HepG2 (cell line): ENCODE measurements at regions not wholly inside any gene's neighbourhood (a gene's known extent, or its start where the extent isn't known, plus 50 kb on each side); places are given as distances from the start of the nearest gene placed in this dataset.

Experiments
- ATAC-seq: fragments of 200-7000 bp; cut with Tn5 transposase; 3 replicates; pipeline ENCODE4 v1.9.1; 2020; ENCODE audit warnings: mild to moderate bottlenecking, moderate library complexity
- BruUV-seq: library from RNA; stranded (reverse); fragments of 400-500 nt; replicated peaks from 2 replicates; lab custom pipeline; 2021; lab: Mats Ljungman, UMichigan
- CTCF ChIA-PET: fragments of 300-600 bp; formaldehyde crosslinking; extraction: SDS; loops from one replicate; lab custom pipeline; 2021; ENCODE audit warnings: low total read pairs, inconsistent platforms, low intra/inter-chr PET ratio; lab: Yijun Ruan, JAX
- POLR2A ChIA-PET: fragments of 350-600 bp; sonication (Branson Sonifier 250); formaldehyde crosslinking; loops from one replicate; lab custom pipeline; 2020; ENCODE audit warnings: antibody characterized with exemption, inconsistent platforms; lab: Yijun Ruan, JAX
- DNase-seq: peaks from one replicate; pipeline ENCODE4 v3.0.0-alpha.2; 2015; ENCODE audit warnings: low spot score
- FAIRE-seq: peaks from 3 replicates; lab custom pipeline; 2011; peaks lifted over from hg19 to GRCh38; lab: Jason Lieb, UNC
- H2AFZ ChIP-seq: one replicate; pipeline ENCODE4 v1.6.1; 2011; ENCODE audit warnings: low read length, inconsistent platforms
- H3K27ac ChIP-seq: fragments of 300-600 bp; 3 replicates; pipeline ENCODE4 v1.8.0; 2011; ENCODE audit warnings: mixed run types, mild to moderate bottlenecking, mixed read lengths, low read length, inconsistent platforms; ENCODE audit not compliant: insufficient read depth; ENCODE audit errors: extremely low read length
- H3K27me3 ChIP-seq, 2 experiments: fragments of 200-600 bp in 1 of 2; 2 replicates in 1 of 2; 3 replicates in 1 of 2; pipeline versions ENCODE4 v1.6.0 to v1.8.0; 2011; ENCODE audit warnings: low read length in 2 of 2, mild to moderate bottlenecking in 2 of 2, moderate library complexity in 2 of 2, inconsistent platforms in 1 of 2; ENCODE audit not compliant: insufficient read depth in 2 of 2, control insufficient read depth in 1 of 2
- H3K36me3 ChIP-seq, 2 experiments: fragments of 200-600 bp in 1 of 2; replicated peaks in 1 of 2; 2 replicates in 1 of 2; 3 replicates in 1 of 2; pipeline versions ENCODE4 v1.5.1 to v1.8.0; 2011; ENCODE audit warnings: low read length in 2 of 2, inconsistent platforms in 1 of 2; ENCODE audit not compliant: insufficient read depth in 2 of 2, control insufficient read depth in 1 of 2
- H3K4me1 ChIP-seq: 2 replicates; pipeline ENCODE4 v1.5.1; 2012; ENCODE audit warnings: low read length, inconsistent platforms; ENCODE audit not compliant: insufficient read depth
- H3K4me2 ChIP-seq: 2 replicates; pipeline ENCODE4 v1.6.0; 2011; ENCODE audit warnings: low read depth, low read length, inconsistent platforms
- H3K4me3 ChIP-seq, 3 experiments: fragments of 200-600 bp in 1 of 3; sonication (generic), shearing (Covaris generic) in 1 of 3; replicated peaks in 1 of 3; 2 replicates each; pipeline ENCODE4 v1.5.1; 2011 to 2016; ENCODE audit warnings: low read length in 3 of 3, inconsistent platforms in 2 of 3, low read depth in 2 of 3, mild to moderate bottlenecking in 2 of 3, control low read depth in 1 of 3, mixed read lengths in 1 of 3; ENCODE audit not compliant: insufficient read depth in 1 of 3
- H3K79me2 ChIP-seq: one replicate; pipeline ENCODE4 v1.6.1; 2011; ENCODE audit warnings: low read length, inconsistent platforms; ENCODE audit not compliant: insufficient read depth
- H3K9ac ChIP-seq: 2 replicates; pipeline ENCODE4 v1.6.0; 2011; ENCODE audit warnings: mild to moderate bottlenecking, low read depth, low read length, inconsistent platforms; ENCODE audit not compliant: insufficient read depth
- H3K9me3 ChIP-seq: 2 replicates; pipeline ENCODE4 v1.5.1; 2012; ENCODE audit warnings: mild to moderate bottlenecking, low read length
- H4K20me1 ChIP-seq: 2 replicates; pipeline ENCODE4 v1.6.0; 2011; ENCODE audit warnings: inconsistent platforms, mild to moderate bottlenecking, low read length, moderate library complexity; ENCODE audit not compliant: insufficient read depth
- ATM ChIP-seq: fragments of 450-650 bp; IDR thresholded peaks from 2 replicates; pipeline ENCODE4 v1.7.1; 2017; ENCODE audit warnings: mild to moderate bottlenecking, borderline replicate concordance
- BRCA1 ChIP-seq: sonication (generic); formaldehyde crosslinking; IDR thresholded peaks from 2 replicates; pipeline ENCODE4 v1.4.0; 2020; ENCODE audit warnings: missing genetic modification reagents
- FOXK2 ChIP-seq: fragments of 450-650 bp; IDR thresholded peaks from 2 replicates; pipeline ENCODE4 v1.6.1; 2016
- MAFF ChIP-seq: IDR thresholded peaks from 2 replicates; pipeline ENCODE4 v1.6.1; 2011; ENCODE audit warnings: low read depth, low read length, improper control_type of control experiment
- MAFK ChIP-seq, 2 experiments: IDR thresholded peaks in 1 of 2; conservative IDR thresholded peaks in 1 of 2; 2 replicates each; pipeline ENCODE4 v1.6.1; 2011; ENCODE audit warnings: improper control_type of control experiment in 2 of 2, low read length in 2 of 2
- MYNN ChIP-seq: sonication (generic); formaldehyde crosslinking; IDR thresholded peaks from 2 replicates; pipeline ENCODE4 v1.4.0; 2020; ENCODE audit warnings: mild to moderate bottlenecking, low read depth, missing genetic modification reagents
- POLR2AphosphoS2 ChIP-seq: IDR thresholded peaks from 2 replicates; pipeline ENCODE4 v1.6.1; 2011; ENCODE audit warnings: low read depth, low read length, improper control_type of control experiment
- SP140L ChIP-seq: sonication (generic); formaldehyde crosslinking; IDR thresholded peaks from 2 replicates; pipeline ENCODE4 v1.4.0; 2020; ENCODE audit warnings: missing genetic modification reagents, borderline replicate concordance
- ZNF235 ChIP-seq: sonication (generic); formaldehyde crosslinking; IDR thresholded peaks from 2 replicates; pipeline ENCODE4 v1.8.1; 2023; ENCODE audit warnings: mild to moderate bottlenecking, missing genetic modification reagents, borderline replicate concordance
- ZNF343 ChIP-seq: sonication (generic); formaldehyde crosslinking; IDR thresholded peaks from 2 replicates; pipeline ENCODE4 v1.4.0; 2020; ENCODE audit warnings: mild to moderate bottlenecking, missing genetic modification reagents
- ZNF546 ChIP-seq: sonication (generic); formaldehyde crosslinking; conservative IDR thresholded peaks from 2 replicates; pipeline ENCODE4 v1.8.1; 2023; ENCODE audit warnings: mild to moderate bottlenecking, missing genetic modification reagents
- in situ Hi-C: cut with HindIII; loops from 2 replicates; pipeline ENCODE4 v1.10.0; 2017; ENCODE audit warnings: low pct_unique_long_range_greater_than_20kb; ENCODE audit not compliant: extremely low pct_ligation_motif_present
- intact Hi-C: fragments of 100-400 bp; cut with micrococcal nuclease; formaldehyde crosslinking; loops from one replicate; pipeline ENCODE4 v1.10.0; 2022; ENCODE audit not compliant: unreplicated experiment
- TF ChIP-seq, protein P1 (sequence below), 2 experiments: fragments of 450-650 bp in 1 of 2; sonication (generic) in 1 of 2; formaldehyde crosslinking in 1 of 2; IDR thresholded peaks; 2 replicates each; pipeline versions ENCODE4 v1.6.1 to v1.8.0; 2016 to 2022; ENCODE audit warnings: antibody characterized with exemption in 1 of 2, mild to moderate bottlenecking in 1 of 2, missing genetic modification reagents in 1 of 2
- TF ChIP-seq, protein P2 (sequence below): sonication (generic); formaldehyde crosslinking; IDR thresholded peaks from 2 replicates; pipeline ENCODE4 v1.9.0; 2021; ENCODE audit warnings: missing genetic modification reagents, borderline replicate concordance

DNA sequence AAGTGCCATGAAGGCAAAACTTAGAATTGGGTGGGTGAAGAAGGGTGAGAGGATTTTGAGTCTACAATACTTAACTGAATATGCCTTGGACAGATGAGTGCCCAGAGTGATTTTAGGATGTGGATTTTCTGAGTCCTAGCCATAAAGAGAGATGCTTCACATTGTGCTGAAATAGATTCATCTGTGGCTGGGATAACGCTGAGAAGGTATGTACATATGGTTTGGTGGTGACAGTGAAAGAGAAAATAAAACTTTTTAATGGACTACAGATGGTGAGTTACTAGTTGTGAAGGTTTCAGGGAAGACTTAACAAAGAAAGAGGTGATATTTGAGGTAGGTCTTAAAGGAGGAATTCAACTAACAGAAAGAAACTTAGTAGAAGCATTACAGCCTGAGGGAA is 265.8 kb downstream of the AKAIN1 start (continued):
- no peak for TF ChIP-seq POLR2AphosphoS2
- TF ChIP-seq BRCA1 (CRISPR knock-in tag): no peak
- TF ChIP-seq ZNF546: no peak
- TF ChIP-seq MYNN (CRISPR knock-in tag): no peak
- TF ChIP-seq ZNF343 (CRISPR knock-in tag): no peak

DNA sequence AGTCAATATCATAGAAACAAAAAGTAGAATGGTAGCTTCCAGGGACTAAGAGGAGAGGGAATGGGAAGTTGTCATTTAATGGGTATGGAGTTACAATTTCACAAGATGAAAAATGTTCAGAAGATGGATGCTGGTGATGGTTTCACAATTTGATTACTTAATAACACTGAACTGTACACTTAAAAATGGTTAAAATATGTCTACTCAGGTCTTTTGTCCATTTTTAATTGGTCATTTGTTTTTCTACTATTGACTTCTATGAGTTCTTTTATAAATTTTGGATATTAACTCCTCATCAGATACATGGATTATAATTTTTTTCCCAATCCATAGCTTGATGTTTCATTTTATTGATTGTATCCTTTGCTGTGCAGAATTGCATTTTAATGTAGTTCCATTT is 275.5 kb downstream of the AKAIN1 start:
- peaks cover 39% of the 10 kb centered on the region for H3K9me3 ChIP-seq
- H3K4me3 ChIP-seq: no peak overlapping the region
- DNase-seq (no peak), ATAC-seq (no peak), FAIRE-seq (no peak)
- H3K4me1 ChIP-seq: no peaks in the 10 kb centered on the region
- POLR2A ChIA-PET: no interaction called here
- no peaks in the 10 kb centered on the region for H3K27me3 ChIP-seq
- CTCF ChIA-PET: no interaction called here
- intact Hi-C loops: no loop called here
- H3K79me2 ChIP-seq: no peaks in the 10 kb centered on the region
- no peaks in the 10 kb centered on the region for H4K20me1 ChIP-seq
- H3K36me3 ChIP-seq: no peaks in the 10 kb centered on the region
- no peak overlapping the region for H2AFZ ChIP-seq
- no peak overlapping the region for H3K27ac ChIP-seq
- BruUV-seq: no TSS peak
- H3K9ac ChIP-seq: no peak overlapping the region
- no peak overlapping the region for H3K4me2 ChIP-seq
- in situ Hi-C loops: loop anchor here (25.0 kb wide), 1 partner anchor 91 kb away; no protein-coding TSS in a partner anchor
- no peak for TF ChIP-seq SP140L (CRISPR knock-in tag)
- TF ChIP-seq MAFF: peak; percentile 17; the same call in 1 of the 2 replicates
- no peak for TF ChIP-seq ZNF235 (CRISPR knock-in tag)
- TF ChIP-seq, protein P1, sequence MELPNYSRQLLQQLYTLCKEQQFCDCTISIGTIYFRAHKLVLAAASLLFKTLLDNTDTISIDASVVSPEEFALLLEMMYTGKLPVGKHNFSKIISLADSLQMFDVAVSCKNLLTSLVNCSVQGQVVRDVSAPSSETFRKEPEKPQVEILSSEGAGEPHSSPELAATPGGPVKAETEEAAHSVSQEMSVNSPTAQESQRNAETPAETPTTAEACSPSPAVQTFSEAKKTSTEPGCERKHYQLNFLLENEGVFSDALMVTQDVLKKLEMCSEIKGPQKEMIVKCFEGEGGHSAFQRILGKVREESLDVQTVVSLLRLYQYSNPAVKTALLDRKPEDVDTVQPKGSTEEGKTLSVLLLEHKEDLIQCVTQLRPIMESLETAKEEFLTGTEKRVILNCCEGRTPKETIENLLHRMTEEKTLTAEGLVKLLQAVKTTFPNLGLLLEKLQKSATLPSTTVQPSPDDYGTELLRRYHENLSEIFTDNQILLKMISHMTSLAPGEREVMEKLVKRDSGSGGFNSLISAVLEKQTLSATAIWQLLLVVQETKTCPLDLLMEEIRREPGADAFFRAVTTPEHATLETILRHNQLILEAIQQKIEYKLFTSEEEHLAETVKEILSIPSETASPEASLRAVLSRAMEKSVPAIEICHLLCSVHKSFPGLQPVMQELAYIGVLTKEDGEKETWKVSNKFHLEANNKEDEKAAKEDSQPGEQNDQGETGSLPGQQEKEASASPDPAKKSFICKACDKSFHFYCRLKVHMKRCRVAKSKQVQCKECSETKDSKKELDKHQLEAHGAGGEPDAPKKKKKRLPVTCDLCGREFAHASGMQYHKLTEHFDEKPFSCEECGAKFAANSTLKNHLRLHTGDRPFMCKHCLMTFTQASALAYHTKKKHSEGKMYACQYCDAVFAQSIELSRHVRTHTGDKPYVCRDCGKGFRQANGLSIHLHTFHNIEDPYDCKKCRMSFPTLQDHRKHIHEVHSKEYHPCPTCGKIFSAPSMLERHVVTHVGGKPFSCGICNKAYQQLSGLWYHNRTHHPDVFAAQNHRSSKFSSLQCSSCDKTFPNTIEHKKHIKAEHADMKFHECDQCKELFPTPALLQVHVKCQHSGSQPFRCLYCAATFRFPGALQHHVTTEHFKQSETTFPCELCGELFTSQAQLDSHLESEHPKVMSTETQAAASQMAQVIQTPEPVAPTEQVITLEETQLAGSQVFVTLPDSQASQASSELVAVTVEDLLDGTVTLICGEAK (IDR thresholded peaks at IDR 0.05): no peak
- TF ChIP-seq, protein P1 (CRISPR knock-in tag; IDR thresholded peaks at IDR 0.05): no peak
- peak in 1 of 2 experiments; percentile 61; a peak in 2 of 4 replicates for TF ChIP-seq MAFK (conservative IDR thresholded peaks at IDR 0.05 in 1 of 2, IDR thresholded peaks at IDR 0.05 in 1 of 2; ENCODE audit: low read length in 2 of 2)
- no peak for TF ChIP-seq FOXK2
- TF ChIP-seq, protein P2, sequence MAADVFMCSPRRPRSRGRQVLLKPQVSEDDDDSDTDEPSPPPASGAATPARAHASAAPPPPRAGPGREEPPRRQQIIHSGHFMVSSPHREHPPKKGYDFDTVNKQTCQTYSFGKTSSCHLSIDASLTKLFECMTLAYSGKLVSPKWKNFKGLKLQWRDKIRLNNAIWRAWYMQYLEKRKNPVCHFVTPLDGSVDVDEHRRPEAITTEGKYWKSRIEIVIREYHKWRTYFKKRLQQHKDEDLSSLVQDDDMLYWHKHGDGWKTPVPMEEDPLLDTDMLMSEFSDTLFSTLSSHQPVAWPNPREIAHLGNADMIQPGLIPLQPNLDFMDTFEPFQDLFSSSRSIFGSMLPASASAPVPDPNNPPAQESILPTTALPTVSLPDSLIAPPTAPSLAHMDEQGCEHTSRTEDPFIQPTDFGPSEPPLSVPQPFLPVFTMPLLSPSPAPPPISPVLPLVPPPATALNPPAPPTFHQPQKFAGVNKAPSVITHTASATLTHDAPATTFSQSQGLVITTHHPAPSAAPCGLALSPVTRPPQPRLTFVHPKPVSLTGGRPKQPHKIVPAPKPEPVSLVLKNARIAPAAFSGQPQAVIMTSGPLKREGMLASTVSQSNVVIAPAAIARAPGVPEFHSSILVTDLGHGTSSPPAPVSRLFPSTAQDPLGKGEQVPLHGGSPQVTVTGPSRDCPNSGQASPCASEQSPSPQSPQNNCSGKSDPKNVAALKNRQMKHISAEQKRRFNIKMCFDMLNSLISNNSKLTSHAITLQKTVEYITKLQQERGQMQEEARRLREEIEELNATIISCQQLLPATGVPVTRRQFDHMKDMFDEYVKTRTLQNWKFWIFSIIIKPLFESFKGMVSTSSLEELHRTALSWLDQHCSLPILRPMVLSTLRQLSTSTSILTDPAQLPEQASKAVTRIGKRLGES: no peak
- no peak for TF ChIP-seq ATM
